GM18868 (cell line): ENCODE measurements at regions not wholly inside any gene's neighbourhood (a gene's known extent, or its start where the extent isn't known, plus 50 kb on each side); places are given as distances from the start of the nearest gene placed in this dataset.
"Not testable (repeated sequence)": the region's sequence is repeated elsewhere in the genome, so short reads cannot be mapped to it uniquely, and the experiment has no call there.

Experiments
- ATAC-seq: cut with Tn5 transposase; IDR thresholded peaks from one replicate; pipeline ENCODE4 v1.9.1; 2021; ENCODE audit warnings: mild to moderate bottlenecking, moderate library complexity; ENCODE audit not compliant: unreplicated experiment

DNA sequence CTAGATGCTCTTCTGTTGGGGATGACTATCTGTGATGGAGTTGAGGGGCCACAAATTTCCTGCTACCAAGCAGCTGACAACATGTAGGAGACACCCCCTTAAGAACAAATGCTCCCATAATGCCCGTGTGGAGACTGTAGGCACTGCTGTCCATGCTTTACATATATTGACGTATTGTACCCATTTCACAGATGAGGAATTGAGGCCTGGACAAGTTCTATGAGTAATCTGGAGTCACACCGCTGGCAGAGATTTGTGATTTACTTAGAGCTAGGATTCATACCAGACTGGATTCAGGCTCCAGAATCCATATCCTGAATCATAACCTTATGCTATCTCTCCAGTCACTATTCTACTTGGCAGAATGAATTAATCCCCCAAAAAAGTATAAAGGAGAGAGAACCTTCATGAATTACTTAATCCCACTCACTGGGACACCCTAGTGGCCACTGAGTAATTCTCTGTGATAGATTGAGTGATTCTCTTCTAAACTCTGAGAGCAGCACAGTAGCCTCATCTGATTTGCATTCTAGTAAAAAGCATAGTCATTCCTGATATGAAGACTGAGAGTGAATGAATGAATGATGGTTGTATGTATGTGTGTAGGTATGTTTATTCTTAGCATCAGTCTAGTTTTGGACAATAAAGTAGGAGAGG is 460.7 kb upstream of the MEIS1 start:
- no peak for ATAC-seq

DNA sequence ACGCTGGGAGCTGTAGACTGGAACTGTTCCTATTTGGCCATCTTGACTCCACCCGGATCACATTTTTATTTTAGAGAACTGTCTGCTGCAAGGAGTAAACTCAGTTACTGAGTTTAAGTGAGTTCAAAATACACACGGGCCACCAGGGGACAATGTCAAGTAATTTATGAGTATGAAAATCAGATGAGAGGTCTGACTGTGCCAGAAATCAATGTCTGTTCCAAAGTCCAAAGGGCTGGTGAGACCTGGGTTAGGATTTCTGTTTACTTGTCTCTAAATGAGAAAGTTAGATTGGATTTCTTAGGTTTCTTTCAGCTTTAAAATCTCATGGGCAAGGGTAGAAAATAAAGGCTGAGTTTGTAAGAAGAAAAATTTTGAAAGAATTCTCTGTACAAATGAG is 465.8 kb upstream of the MEIS1 start:
- ATAC-seq: no peak

GRCh38 chr2:65963303-65963702 is 471.6 kb upstream of the MEIS1 start:
- not testable (repeated sequence) for ATAC-seq

DNA sequence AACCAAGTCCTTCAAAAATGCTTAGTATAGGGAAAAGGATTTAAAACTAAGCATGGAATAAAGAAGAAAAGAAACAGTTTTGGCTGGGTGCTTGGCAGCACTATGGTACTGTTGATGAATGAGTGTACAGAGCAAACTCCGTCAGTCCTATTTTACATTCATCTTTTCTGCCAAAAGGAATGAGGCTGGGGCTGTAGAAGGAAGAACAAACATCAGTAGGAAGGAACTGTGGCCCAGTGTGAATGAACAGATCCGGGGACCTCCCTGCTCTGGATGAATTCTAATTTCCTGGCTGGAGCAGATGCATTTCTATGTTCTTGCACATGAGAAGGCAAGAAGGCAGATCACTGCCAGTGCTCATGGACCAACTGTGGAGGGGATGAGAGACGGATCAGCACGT is 474.0 kb upstream of the MEIS1 start:
- no peak for ATAC-seq

GRCh38 chr2:65957886-65958285 is 477.0 kb upstream of the MEIS1 start:
- no peak for ATAC-seq

DNA sequence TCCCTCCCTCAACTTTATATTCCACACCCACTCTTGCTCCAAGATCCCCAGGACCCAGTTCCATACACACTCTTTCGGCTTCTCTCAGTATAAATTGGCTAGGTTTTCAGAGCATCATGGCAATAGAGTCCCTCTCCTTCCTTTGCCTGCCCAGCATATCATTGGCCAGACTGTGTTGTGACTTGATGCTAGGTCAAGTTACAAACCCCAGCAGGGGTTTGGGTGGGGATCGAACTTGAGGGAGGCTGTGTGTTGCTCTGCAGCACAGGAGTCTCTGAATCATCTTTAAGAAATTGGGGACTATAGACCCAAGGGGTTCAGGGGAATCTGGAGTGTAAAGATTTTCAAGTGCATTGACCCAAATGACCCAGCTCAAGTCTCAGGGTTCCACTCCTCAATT is 477.5 kb upstream of the MEIS1 start:
- no peak for ATAC-seq

GRCh38 chr2:65955259-65955658 is 479.7 kb upstream of the MEIS1 start:
- no peak for ATAC-seq

GRCh38 chr2:65952966-65953761 is 481.8 kb upstream of the MEIS1 start:
- ATAC-seq: no peak

DNA sequence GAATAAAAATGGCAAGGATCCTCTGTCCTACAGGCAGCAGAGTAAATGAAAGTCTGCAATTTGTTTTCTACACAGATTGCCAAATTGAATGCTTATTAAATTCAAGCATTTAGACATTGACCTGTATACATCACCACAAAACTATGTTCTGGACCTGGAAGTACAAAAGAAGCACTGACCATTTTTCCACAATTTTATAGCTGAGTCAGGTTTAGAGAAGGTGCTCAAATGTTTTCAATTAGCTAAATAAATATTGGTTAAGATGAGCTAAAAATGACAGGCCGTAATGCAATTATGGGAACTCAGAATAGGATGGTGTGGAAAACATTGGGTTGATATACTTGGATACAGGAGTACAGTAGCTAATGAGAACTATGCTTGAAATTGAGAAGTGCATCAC is 490.7 kb upstream of the MEIS1 start:
- no peak for ATAC-seq

DNA sequence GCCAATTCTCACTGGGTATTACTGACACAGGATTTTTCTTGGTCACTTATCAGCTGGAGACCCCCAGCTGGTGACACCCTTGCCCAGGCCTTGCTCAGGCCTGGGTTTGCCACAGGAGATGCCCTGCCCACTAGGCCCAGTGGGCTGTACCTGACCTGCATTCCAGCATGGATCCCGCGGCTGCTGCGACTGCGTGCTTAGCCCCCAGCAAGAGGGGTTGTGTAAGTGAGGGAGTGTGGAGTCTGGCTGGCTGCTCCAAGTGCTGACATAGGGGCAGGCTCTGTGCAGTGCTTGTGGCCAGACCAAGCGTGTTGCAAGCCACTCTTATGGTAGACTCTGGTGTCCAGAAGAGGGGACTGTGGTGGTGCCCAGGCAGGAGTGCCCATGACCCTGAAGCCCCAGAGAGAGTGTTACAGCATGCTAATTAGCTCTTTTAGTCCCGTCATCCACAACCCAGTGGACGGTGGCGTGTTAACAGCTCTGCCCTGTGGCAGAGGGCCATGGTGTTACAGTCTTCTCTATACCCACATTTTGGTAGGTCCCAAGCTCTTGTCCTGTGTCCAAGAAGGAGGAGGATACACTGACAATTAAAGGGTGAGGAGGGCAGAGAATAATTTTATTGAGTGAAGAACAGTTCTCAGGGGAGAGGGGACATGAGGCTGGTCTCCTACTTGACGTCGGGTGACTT is 491.7 kb upstream of the MEIS1 start:
- no peak for ATAC-seq

GRCh38 chr2:65940856-65941255 is 494.1 kb upstream of the MEIS1 start:
- ATAC-seq: no peak

- ATAC-seq: no peak
These were observed 495.2 kb upstream of the MEIS1 start for GRCh38 chr2:65939687-65940086.

DNA sequence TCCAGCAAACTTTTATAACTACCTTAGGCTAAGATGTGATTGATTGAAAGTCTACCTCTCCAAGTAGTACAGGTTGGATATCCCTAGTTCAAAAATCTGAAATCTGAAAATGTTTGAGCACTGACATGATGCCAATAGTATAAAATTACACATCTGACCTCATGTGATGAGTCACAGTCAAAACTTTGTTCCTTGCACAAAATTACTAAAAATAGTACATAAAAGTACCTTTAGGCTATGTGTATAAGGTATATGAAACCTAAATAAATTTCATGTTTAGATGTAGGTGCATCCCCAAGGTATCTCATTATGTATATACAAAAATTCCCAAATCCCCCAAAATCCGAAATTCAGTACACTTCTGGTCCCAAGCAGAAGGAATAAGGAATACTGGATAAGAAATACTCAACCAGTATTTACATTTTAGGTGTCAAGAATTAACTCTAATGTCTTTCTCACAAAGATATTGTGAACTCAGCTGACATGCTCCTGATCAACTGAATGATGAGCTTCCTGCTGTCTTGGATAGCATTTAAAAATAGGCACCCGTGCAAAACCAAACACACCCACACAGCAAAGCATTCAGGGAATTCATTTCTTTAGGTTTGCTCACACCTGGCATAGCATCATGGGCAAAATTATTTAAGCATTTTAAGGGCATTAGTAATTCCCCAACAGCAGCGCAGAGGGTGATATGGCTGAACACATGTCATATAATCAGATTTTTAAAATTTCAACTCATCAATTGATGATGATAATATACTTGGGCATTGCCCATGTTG is 497.4 kb upstream of the MEIS1 start:
- ATAC-seq: no peak

DNA sequence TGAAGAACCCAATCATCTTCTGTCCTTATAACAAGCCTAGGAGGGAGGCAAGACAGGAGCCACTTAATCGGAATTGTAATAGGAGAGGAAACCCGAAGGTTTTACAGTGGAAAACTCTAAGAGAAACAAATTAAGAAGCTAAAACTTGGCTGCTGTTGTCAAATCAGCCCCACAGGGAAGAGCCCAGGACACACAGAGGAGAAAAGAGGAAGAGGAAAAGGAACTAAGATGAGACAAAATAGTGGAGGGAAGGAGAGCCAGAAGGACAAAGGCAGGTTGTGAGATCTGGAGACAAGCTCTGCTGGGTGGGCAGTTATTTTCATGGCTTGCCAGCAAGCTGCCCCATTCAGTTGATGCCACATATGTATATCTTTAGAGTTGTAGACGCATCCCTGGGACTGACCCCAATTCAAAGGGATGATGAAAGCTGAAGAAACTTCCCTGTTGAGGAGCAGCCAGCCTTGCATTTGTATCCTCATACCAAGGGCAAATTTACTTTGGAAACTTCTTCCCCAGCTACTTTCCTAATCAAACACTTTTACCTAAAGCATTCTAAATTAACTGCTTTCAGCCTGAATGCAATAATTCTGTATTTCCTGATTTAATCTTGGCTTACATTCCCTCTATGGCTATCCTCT is 499.8 kb upstream of the MEIS1 start:
- no peak for ATAC-seq

DNA sequence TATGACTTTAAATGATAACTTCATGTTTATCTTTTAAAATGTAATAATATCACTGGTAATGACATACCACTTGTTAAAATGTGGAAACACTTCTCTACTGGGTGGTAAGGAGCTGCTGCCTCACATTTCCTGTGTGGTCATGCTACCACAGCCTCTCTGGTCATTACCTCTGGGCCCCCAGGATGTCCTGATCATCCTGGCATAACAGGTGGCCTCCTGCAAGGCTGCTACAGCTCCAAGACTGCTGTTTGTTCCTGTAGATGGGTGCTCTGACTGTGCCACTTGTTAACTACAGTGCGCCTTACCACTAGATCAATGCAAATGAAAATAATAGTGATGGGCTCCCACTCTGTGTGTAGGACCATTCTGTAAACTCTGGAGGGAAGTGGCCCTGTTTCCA is 500.2 kb upstream of the SPRED2 start:
- ATAC-seq: no peak

DNA sequence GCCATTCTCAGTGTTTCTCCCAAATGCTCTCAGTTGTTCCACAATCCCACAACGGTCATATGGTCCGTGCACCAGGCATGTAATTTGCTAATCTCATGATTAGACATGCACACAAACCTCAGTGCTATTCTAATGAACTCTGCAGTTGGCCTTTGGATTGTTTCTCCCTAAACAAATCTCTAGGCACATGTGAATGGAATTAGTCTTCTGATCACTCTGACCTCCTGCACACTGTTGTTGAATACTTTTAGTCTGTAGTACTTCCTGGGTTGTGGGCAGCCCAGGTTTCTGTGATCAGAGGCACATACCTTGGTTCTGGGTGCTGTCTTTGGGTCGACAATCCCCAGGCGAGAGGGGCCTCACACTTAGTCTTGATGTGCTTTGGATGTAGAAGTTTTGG is 498.7 kb upstream of the SPRED2 start:
- no peak for ATAC-seq

GRCh38 chr2:65930259-65930658 is 497.9 kb upstream of the SPRED2 start:
- ATAC-seq: no peak

GRCh38 chr2:65929664-65930063 is 497.3 kb upstream of the SPRED2 start:
- ATAC-seq: not testable (repeated sequence)

DNA sequence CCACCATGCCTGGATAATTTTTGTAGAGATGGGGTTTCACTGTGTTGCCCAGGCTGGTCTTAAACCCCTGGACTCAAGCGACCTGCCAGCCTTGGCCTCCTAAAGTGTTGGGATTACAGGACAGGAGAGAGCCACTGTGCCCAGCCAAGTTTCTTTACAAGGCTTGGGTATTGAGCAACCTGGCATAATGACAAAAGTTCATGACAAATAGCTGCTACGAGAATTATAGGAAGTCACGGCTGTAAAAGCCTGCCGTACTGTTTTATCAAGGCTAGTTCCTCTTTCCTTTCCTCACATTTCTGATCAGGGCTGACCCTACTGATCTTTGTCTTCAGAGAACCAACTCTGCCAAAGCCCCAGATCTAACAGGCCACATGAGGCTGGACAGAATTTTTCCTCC is 490.4 kb upstream of the SPRED2 start:
- no peak for ATAC-seq

DNA sequence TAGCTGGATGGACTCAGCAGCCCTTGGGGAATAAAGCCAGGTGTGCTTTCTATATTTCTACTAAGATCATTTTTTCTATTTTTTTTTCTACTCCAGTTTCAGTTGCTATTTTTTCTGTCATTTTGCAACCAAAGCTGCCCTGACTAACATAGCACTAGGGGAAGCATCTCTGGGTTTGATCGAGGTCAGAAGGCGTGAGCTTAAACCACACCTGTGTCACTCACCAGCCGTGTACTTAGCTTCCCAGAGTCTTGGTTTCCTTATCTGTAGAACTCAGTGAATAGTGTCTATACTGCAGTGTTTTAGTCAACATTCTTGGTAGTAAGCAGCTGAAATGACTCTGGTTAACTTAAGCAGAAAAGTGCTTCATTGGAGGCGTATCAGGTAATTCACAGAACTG is 489.6 kb upstream of the SPRED2 start:
- ATAC-seq: peak; percentile 63

DNA sequence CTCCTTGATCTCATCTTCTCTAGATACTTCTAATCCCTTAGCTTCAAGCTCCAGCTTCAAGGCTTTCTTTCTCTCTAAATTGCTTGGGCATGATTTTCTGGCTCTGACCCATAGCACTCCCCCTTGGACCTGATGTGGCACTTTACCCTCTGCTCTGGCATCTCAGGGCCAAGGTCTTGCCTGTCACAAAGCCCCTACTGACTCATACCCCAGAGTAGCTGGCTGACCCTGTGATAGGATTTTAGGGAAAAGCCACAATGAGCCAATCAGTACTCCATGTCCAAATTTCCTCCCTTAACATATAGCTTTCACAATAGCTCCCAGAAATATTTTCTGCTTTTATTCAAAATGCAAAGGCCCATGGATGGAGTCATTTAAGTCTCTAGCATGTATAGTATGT is 488.7 kb upstream of the SPRED2 start:
- no peak for ATAC-seq
